ENCODE measurements at regions not wholly inside any gene's neighbourhood (a gene's known extent, or its start where the extent isn't known, plus 50 kb on each side); places are given as distances from the start of the nearest gene placed in this dataset.

- FAIRE-seq (no peak), DNase-seq (ENCODE audit: low read depth, low spot score) (no peak)
- H3K4me2 ChIP-seq (ENCODE audit: insufficient read depth, low read length) = no peak overlapping the region
- H3K4me1 ChIP-seq (ENCODE audit: control insufficient read depth, extremely low read depth, insufficient read depth, low read length) = no peaks in the 10 kb centered on the region
- H4K20me1 ChIP-seq (replicated peaks; ENCODE audit: control insufficient read depth, extremely low read depth, insufficient read depth, low read length) = no peaks in the 10 kb centered on the region
- POLR2A ChIA-PET = no interaction called here
- H3K79me2 ChIP-seq (ENCODE audit: control insufficient read depth, insufficient read depth, low read length) = no peaks in the 10 kb centered on the region
- no peaks in the 10 kb centered on the region for H3K36me3 ChIP-seq (ENCODE audit: control insufficient read depth in 2 of 2, extremely low read depth in 1 of 2, insufficient read depth in 2 of 2, low read length in 2 of 2)
- no peak overlapping the region for H3K4me3 ChIP-seq (replicated peaks in 1 of 3; ENCODE audit: insufficient read depth in 1 of 3, low read depth in 1 of 3, low read length in 3 of 3)
- CTCF ChIA-PET = no interaction called here
- no peaks in the 10 kb centered on the region for H3K9me1 ChIP-seq (replicated peaks; ENCODE audit: control insufficient read depth, extremely low read depth, insufficient read depth, low read length)
- no peak overlapping the region for H3K27ac ChIP-seq (ENCODE audit: insufficient read depth, low read depth, low read length)
- TF ChIP-seq POLR2AphosphoS5 (IDR thresholded peaks at IDR 0.05; ENCODE audit: insufficient read depth, low read depth, low read length) = no peak
- no peak for TF ChIP-seq MYC (IDR thresholded peaks at IDR 0.05; ENCODE audit: low read depth, low read length)
- no peak for TF ChIP-seq CTCF (IDR thresholded peaks at IDR 0.05; ENCODE audit: extremely low read depth in 1 of 2, insufficient read depth in 1 of 2, low read depth in 1 of 2, low read length in 2 of 2)
- TF ChIP-seq FOS (IDR thresholded peaks at IDR 0.05; ENCODE audit: borderline replicate concordance, insufficient read depth, low read length) = no peak
- no peak for TF ChIP-seq JUN (IDR thresholded peaks at IDR 0.05; ENCODE audit: borderline replicate concordance, insufficient read depth, insufficient read length, low read depth)
- TF ChIP-seq POLR2A (IDR thresholded peaks at IDR 0.05; ENCODE audit: low read depth, low read length) = no peak
- H3K9me3 ChIP-seq (replicated peaks; ENCODE audit: control insufficient read depth, insufficient read depth, low read length) = no peaks in the 10 kb centered on the region
- H3K27me3 ChIP-seq (ENCODE audit: control insufficient read depth in 2 of 2, insufficient read depth in 2 of 2, low read length in 2 of 2) = no peaks in the 10 kb centered on the region
- dilution Hi-C loops (cut with MboI; ENCODE audit: extremely low pct_ligation_motif_present, low sequenced_read_pairs) (no loop called here), intact Hi-C loops (cut with micrococcal nuclease) (no loop called here)
- no peak overlapping the region for H3K9ac ChIP-seq (replicated peaks; ENCODE audit: extremely low read depth, insufficient read depth, low read length)
- H2AFZ ChIP-seq (ENCODE audit: low read depth, low read length) = no peak overlapping the region
- no TSS peak for BruUV-seq (replicated peaks)
Measured at GRCh38 chr6:9455864-9456658, 958.8 kb downstream of the TFAP2A start.
